MM.1S (cell line): ENCODE measurements at regions not wholly inside any gene's neighbourhood (a gene's known extent, or its start where the extent isn't known, plus 50 kb on each side); places are given as distances from the start of the nearest gene placed in this dataset.

Experiments
- DNase-seq: peaks from one replicate; pipeline ENCODE4 v3.0.0-alpha.2; 2015
- H2AFZ ChIP-seq: fragments of 300-600 bp; sonication (generic); 2 replicates; pipeline ENCODE4 v1.6.0; 2016; ENCODE audit warnings: antibody characterized with exemption, low read length
- H3F3A ChIP-seq: fragments of 300-600 bp; sonication (generic); 2 replicates; pipeline ENCODE4 v1.6.1; 2016; ENCODE audit warnings: mild to moderate bottlenecking, antibody characterized with exemption, low read length, moderate library complexity, mixed read lengths; ENCODE audit not compliant: insufficient read depth
- H3K27ac ChIP-seq: fragments of 300-600 bp; sonication (generic); 2 replicates; pipeline ENCODE4 v1.5.1; 2016; ENCODE audit warnings: mild to moderate bottlenecking, low read length
- H3K27me3 ChIP-seq: fragments of 300-600 bp; sonication (generic); replicated peaks from 2 replicates; pipeline ENCODE4 v1.6.0; 2016; ENCODE audit warnings: low read length; ENCODE audit not compliant: insufficient read depth
- H3K36me3 ChIP-seq: fragments of 300-600 bp; sonication (generic); replicated peaks from 2 replicates; pipeline ENCODE4 v1.6.1; 2016; ENCODE audit warnings: mild to moderate bottlenecking, low read length, mixed read lengths; ENCODE audit not compliant: insufficient read depth
- H3K4me1 ChIP-seq: fragments of 300-600 bp; sonication (generic); 2 replicates; pipeline ENCODE4 v1.6.1; 2016; ENCODE audit warnings: low read length, mixed read lengths
- H3K4me2 ChIP-seq: fragments of 300-600 bp; sonication (generic); 2 replicates; pipeline ENCODE4 v1.6.0; 2016; ENCODE audit warnings: low read depth, low read length
- H3K4me3 ChIP-seq: fragments of 300-600 bp; sonication (generic); 2 replicates; pipeline ENCODE4 v1.5.1; 2016; ENCODE audit warnings: low read length, mixed read lengths
- H3K79me2 ChIP-seq: fragments of 300-600 bp; sonication (generic); 2 replicates; pipeline ENCODE4 v1.6.1; 2016; ENCODE audit warnings: mixed run types, low read length, mixed read lengths
- H3K9ac ChIP-seq: fragments of 300-600 bp; sonication (generic); 2 replicates; pipeline ENCODE4 v1.6.1; 2016; ENCODE audit warnings: low read length, mixed read lengths
- H3K9me2 ChIP-seq: fragments of 300-600 bp; sonication (generic); replicated peaks from 2 replicates; pipeline ENCODE4 v1.6.1; 2016; ENCODE audit warnings: mild to moderate bottlenecking, low read length, mixed read lengths; ENCODE audit not compliant: insufficient read depth
- H3K9me3 ChIP-seq: fragments of 300-600 bp; sonication (generic); replicated peaks from 2 replicates; pipeline ENCODE4 v1.6.1; 2016; ENCODE audit warnings: mild to moderate bottlenecking, low read length, mixed read lengths; ENCODE audit not compliant: insufficient read depth
- H4K20me1 ChIP-seq: fragments of 300-600 bp; sonication (generic); 2 replicates; pipeline ENCODE4 v1.6.1; 2016; ENCODE audit warnings: mild to moderate bottlenecking, low read length, moderate library complexity, mixed read lengths; ENCODE audit not compliant: insufficient read depth
- EZH2 ChIP-seq: fragments of 300-600 bp; sonication (generic); optimal IDR thresholded peaks from 2 replicates; pipeline ENCODE3; 2017; ENCODE audit warnings: low read depth, mild to moderate bottlenecking, antibody characterized with exemption, low read length, mixed read lengths
- EZH2phosphoT487 ChIP-seq: fragments of 300-600 bp; sonication (generic); IDR thresholded peaks from 2 replicates; pipeline ENCODE4 v1.6.1; 2018; ENCODE audit warnings: antibody characterized with exemption, low read length
- TF ChIP-seq, protein P1 (sequence below): fragments of 300-600 bp; sonication (generic); IDR thresholded peaks from 2 replicates; pipeline ENCODE4 v1.5.1; 2016; ENCODE audit warnings: antibody characterized with exemption, low read length, mixed read lengths

GRCh38 chr1:115507901-115508300, 133.9 kb upstream of the VANGL1 start:
- Histone ChIP-seq H3K9me2 (no peaks in the 10 kb centered on the region), H3K9me3 (no peaks in the 10 kb centered on the region), H3K4me2 (no peak overlapping the region), H4K20me1 (no peaks in the 10 kb centered on the region), H3K9ac (no peak overlapping the region), H3K4me3 (no peak overlapping the region), H3K27me3 (no peaks in the 10 kb centered on the region), H3K79me2 (no peaks in the 10 kb centered on the region), H3K4me1 (no peaks in the 10 kb centered on the region), H3F3A (no peaks in the 10 kb centered on the region), H2AFZ (no peak overlapping the region), H3K36me3 (no peaks in the 10 kb centered on the region), H3K27ac (no peak overlapping the region)
- TF ChIP-seq, protein P1, sequence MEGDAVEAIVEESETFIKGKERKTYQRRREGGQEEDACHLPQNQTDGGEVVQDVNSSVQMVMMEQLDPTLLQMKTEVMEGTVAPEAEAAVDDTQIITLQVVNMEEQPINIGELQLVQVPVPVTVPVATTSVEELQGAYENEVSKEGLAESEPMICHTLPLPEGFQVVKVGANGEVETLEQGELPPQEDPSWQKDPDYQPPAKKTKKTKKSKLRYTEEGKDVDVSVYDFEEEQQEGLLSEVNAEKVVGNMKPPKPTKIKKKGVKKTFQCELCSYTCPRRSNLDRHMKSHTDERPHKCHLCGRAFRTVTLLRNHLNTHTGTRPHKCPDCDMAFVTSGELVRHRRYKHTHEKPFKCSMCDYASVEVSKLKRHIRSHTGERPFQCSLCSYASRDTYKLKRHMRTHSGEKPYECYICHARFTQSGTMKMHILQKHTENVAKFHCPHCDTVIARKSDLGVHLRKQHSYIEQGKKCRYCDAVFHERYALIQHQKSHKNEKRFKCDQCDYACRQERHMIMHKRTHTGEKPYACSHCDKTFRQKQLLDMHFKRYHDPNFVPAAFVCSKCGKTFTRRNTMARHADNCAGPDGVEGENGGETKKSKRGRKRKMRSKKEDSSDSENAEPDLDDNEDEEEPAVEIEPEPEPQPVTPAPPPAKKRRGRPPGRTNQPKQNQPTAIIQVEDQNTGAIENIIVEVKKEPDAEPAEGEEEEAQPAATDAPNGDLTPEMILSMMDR, result no peak
- no peak for TF ChIP-seq EZH2phosphoT487
- no peak for DNase-seq

GRCh38 chr1:115506924-115507589, 134.7 kb upstream of the VANGL1 start:
- H2AFZ ChIP-seq, result no peak overlapping the region
- DNase-seq, result no peak
- no peaks in the 10 kb centered on the region for H3K27me3 ChIP-seq
- H3K27ac ChIP-seq, result no peak overlapping the region
- H3K79me2 ChIP-seq, result no peaks in the 10 kb centered on the region
- H4K20me1 ChIP-seq, result no peaks in the 10 kb centered on the region
- H3K9me3 ChIP-seq, result no peaks in the 10 kb centered on the region
- no peaks in the 10 kb centered on the region for H3K9me2 ChIP-seq
- H3K36me3 ChIP-seq, result no peaks in the 10 kb centered on the region
- H3K4me1 ChIP-seq, result no peaks in the 10 kb centered on the region
- no peak overlapping the region for H3K9ac ChIP-seq
- TF ChIP-seq EZH2phosphoT487 (no peak), EZH2 (no peak)
- TF ChIP-seq, protein P1, result no peak
- no peak overlapping the region for H3K4me2 ChIP-seq
- H3F3A ChIP-seq, result no peaks in the 10 kb centered on the region
- H3K4me3 ChIP-seq, result no peak overlapping the region

GRCh38 chr1:115506518-115506917, 135.3 kb upstream of the VANGL1 start:
- Histone ChIP-seq H3K4me1 (no peaks in the 10 kb centered on the region), H3K27ac (no peak overlapping the region), H3K27me3 (no peaks in the 10 kb centered on the region), H3K79me2 (no peaks in the 10 kb centered on the region), H2AFZ (no peak overlapping the region), H3K4me3 (no peak overlapping the region), H3F3A (no peaks in the 10 kb centered on the region), H4K20me1 (no peaks in the 10 kb centered on the region), H3K9me3 (no peaks in the 10 kb centered on the region), H3K9me2 (no peaks in the 10 kb centered on the region), H3K9ac (no peak overlapping the region), H3K36me3 (no peaks in the 10 kb centered on the region), H3K4me2 (no peak overlapping the region)
- TF ChIP-seq EZH2phosphoT487, result no peak
- no peak for TF ChIP-seq EZH2
- TF ChIP-seq, protein P1, result no peak
- no peak for DNase-seq
